ENCODE measurements at regions not wholly inside any gene's neighbourhood (a gene's known extent, or its start where the extent isn't known, plus 50 kb on each side); places are given as distances from the start of the nearest gene placed in this dataset.
A peak's percentile ranks its signal among the peaks of the same experiment; 100 is the strongest.

- TF ChIP-seq EZH2 (IDR thresholded peaks at IDR 0.05; ENCODE audit: borderline replicate concordance, low read depth, low read length): no peak
- 0 out of 2 replicates have a peak, but pooled peaks have one; percentile 70 for TF ChIP-seq ZNF311 (CRISPR knock-in tag; IDR thresholded peaks at IDR 0.05)
- no peak for TF ChIP-seq MBD2 (IDR thresholded peaks at IDR 0.05; ENCODE audit: borderline replicate concordance, low read depth)
- peak; percentile 77 for TF ChIP-seq L3MBTL2 (IDR thresholded peaks at IDR 0.05)
- TF ChIP-seq ZFPM2 (CRISPR knock-in tag; IDR thresholded peaks at IDR 0.05): no peak
- no peak for TF ChIP-seq ZNF507 (tag; conservative IDR thresholded peaks at IDR 0.05)
- peak; percentile 34 for TF ChIP-seq CXXC5 (CRISPR knock-in tag; IDR thresholded peaks at IDR 0.05)
- TF ChIP-seq U2AF1 (optimal IDR thresholded peaks at IDR 0.05; ENCODE audit: low read depth, low read length): no peak
- TF ChIP-seq MCM5 (IDR thresholded peaks at IDR 0.05; ENCODE audit: low read depth): no peak
- peak; percentile 100 for TF ChIP-seq SOX6 (IDR thresholded peaks at IDR 0.05)
- TF ChIP-seq THAP7 (CRISPR knock-in tag; IDR thresholded peaks at IDR 0.05): no peak
- no peak for TF ChIP-seq ZFP91 (CRISPR knock-in tag; IDR thresholded peaks at IDR 0.05)
- TF ChIP-seq SREBF2 (CRISPR knock-in tag; IDR thresholded peaks at IDR 0.05): no peak
- 0 out of 2 replicates have a peak, but pooled peaks have one; percentile 5 for TF ChIP-seq BRD4 (IDR thresholded peaks at IDR 0.05)
- TF ChIP-seq SLC30A9 (CRISPR knock-in tag; IDR thresholded peaks at IDR 0.05): no peak
- TF ChIP-seq TCF7L2 (IDR thresholded peaks at IDR 0.05; ENCODE audit: low read depth, low read length): no peak
- TF ChIP-seq E4F1 (CRISPR knock-in tag; IDR thresholded peaks at IDR 0.05; ENCODE audit: borderline replicate concordance): peak; percentile 69
- TF ChIP-seq RUNX1 (IDR thresholded peaks at IDR 0.05; ENCODE audit: low read depth): no peak
- no peak for TF ChIP-seq KDM4B (IDR thresholded peaks at IDR 0.05; ENCODE audit: borderline replicate concordance in 2 of 2, low read depth in 1 of 2)
- TF ChIP-seq HIVEP1 (CRISPR knock-in tag; IDR thresholded peaks at IDR 0.05): 0 out of 2 replicates have a peak, but pooled peaks have one; percentile 24
- no peak for TF ChIP-seq HNRNPH1 (optimal IDR thresholded peaks at IDR 0.05; ENCODE audit: low read depth, low read length)
- TF ChIP-seq POLR2B (IDR thresholded peaks at IDR 0.05; ENCODE audit: low read depth, partially characterized antibody): no peak
- no peak for TF ChIP-seq PRPF4 (IDR thresholded peaks at IDR 0.05; ENCODE audit: insufficient read depth, low read depth, low read length, poor library complexity, severe bottlenecking)
- TF ChIP-seq PML (IDR thresholded peaks at IDR 0.05; ENCODE audit: low read length): peak; percentile 60; the same call in 1 of the 2 replicates
- TF ChIP-seq ZBED1 (IDR thresholded peaks at IDR 0.05): no peak
- no peak for TF ChIP-seq MAX (CRISPR knock-in tag; IDR thresholded peaks at IDR 0.05)
- no peak for TF ChIP-seq SMARCC2 (IDR thresholded peaks at IDR 0.05; ENCODE audit: low read depth)
Observed at GRCh38 chr5:159638954-159639559, 277.2 kb upstream of the ADRA1B start (continued).
